ENCODE measurements at regions not wholly inside any gene's neighbourhood (a gene's known extent, or its start where the extent isn't known, plus 50 kb on each side); places are given as distances from the start of the nearest gene placed in this dataset.

- Mint-ChIP-seq H3K27ac (no peak overlapping the region), H3K36me3 (no peaks in the 10 kb centered on the region), H3K27me3 (peaks cover 11% of the 10 kb centered on the region), H3K4me3 (no peak overlapping the region), H3K4me1 (peaks cover 4% of the 10 kb centered on the region), H3K9me3 (no peaks in the 10 kb centered on the region)
- no peak for DNase-seq
- CTCF ChIA-PET = interaction anchor here (1.3 kb wide), 1 partner anchor 453 kb away, joined by 3 read pairs; no protein-coding TSS in a partner anchor
Measured at GRCh38 chr9:90046317-90046861, 441.6 kb downstream of the GADD45G start.

- H3K4me1 Mint-ChIP-seq = peaks cover 4% of the 10 kb centered on the region
- peaks cover 22% of the 10 kb centered on the region for H3K27me3 Mint-ChIP-seq
- H3K9me3 Mint-ChIP-seq = no peaks in the 10 kb centered on the region
- CTCF ChIA-PET = interaction anchor here (1.3 kb wide), 1 partner anchor 455 kb away, joined by 3 read pairs; no protein-coding TSS in a partner anchor
- no peaks in the 10 kb centered on the region for H3K36me3 Mint-ChIP-seq
- no peak overlapping the region for H3K4me3 Mint-ChIP-seq
- no peak overlapping the region for H3K27ac Mint-ChIP-seq
- no peak for DNase-seq
Measured at GRCh38 chr9:90047828-90048227, 443.0 kb downstream of the GADD45G start.

GRCh38 chr9:90052366-90052765 lies 447.6 kb downstream of the GADD45G start:
- no peak for DNase-seq
- CTCF ChIA-PET = interaction anchor here (0.7 to 3.0 kb wide), 3 partner anchors 10 to 47 kb away, joined by 3 to 11 read pairs (median 3); no protein-coding TSS in a partner anchor
- Mint-ChIP-seq H3K4me3 (no peak overlapping the region), H3K4me1 (no peaks in the 10 kb centered on the region), H3K27me3 (peaks cover 40% of the 10 kb centered on the region), H3K9me3 (no peaks in the 10 kb centered on the region), H3K27ac (no peak overlapping the region), H3K36me3 (no peaks in the 10 kb centered on the region)

GRCh38 chr9:90053027-90053426 lies 448.2 kb downstream of the GADD45G start:
- Mint-ChIP-seq H3K4me1 (no peaks in the 10 kb centered on the region), H3K4me3 (no peak overlapping the region), H3K27ac (no peak overlapping the region), H3K27me3 (peaks cover 40% of the 10 kb centered on the region), H3K36me3 (no peaks in the 10 kb centered on the region), H3K9me3 (no peaks in the 10 kb centered on the region)
- DNase-seq = peak; percentile 31
- CTCF ChIA-PET = interaction anchor here (0.7 to 3.0 kb wide), 4 partner anchors 9 to 47 kb away, joined by 3 to 11 read pairs (median 4); no protein-coding TSS in a partner anchor

- Mint-ChIP-seq H3K27me3 (peaks cover 49% of the 10 kb centered on the region), H3K27ac (no peak overlapping the region), H3K9me3 (no peaks in the 10 kb centered on the region), H3K4me1 (no peaks in the 10 kb centered on the region), H3K36me3 (no peaks in the 10 kb centered on the region), H3K4me3 (no peak overlapping the region)
- no peak for DNase-seq
- CTCF ChIA-PET = interaction anchor here (1.4 to 1.9 kb wide), 2 partner anchors 47 to 452 kb away, joined by 3 to 4 read pairs; no protein-coding TSS in a partner anchor
Measured at GRCh38 chr9:90054810-90055209, 450.0 kb downstream of the GADD45G start.

GRCh38 chr9:90055226-90055625 lies 450.4 kb downstream of the GADD45G start:
- no peak for DNase-seq
- H3K4me1 Mint-ChIP-seq = no peaks in the 10 kb centered on the region
- no peak overlapping the region for H3K27ac Mint-ChIP-seq
- H3K4me3 Mint-ChIP-seq = no peak overlapping the region
- CTCF ChIA-PET = interaction anchor here (1.4 to 1.9 kb wide), 2 partner anchors 47 to 453 kb away, joined by 3 to 4 read pairs; no protein-coding TSS in a partner anchor
- H3K27me3 Mint-ChIP-seq = peaks cover 52% of the 10 kb centered on the region
- H3K36me3 Mint-ChIP-seq = no peaks in the 10 kb centered on the region
- no peaks in the 10 kb centered on the region for H3K9me3 Mint-ChIP-seq

- CTCF ChIA-PET = no interaction called here
- no peak overlapping the region for H3K27ac Mint-ChIP-seq
- no peaks in the 10 kb centered on the region for H3K4me1 Mint-ChIP-seq
- H3K36me3 Mint-ChIP-seq = no peaks in the 10 kb centered on the region
- no peak for DNase-seq
- no peaks in the 10 kb centered on the region for H3K9me3 Mint-ChIP-seq
- peaks cover 48% of the 10 kb centered on the region for H3K27me3 Mint-ChIP-seq
- H3K4me3 Mint-ChIP-seq = no peak overlapping the region
Measured at GRCh38 chr9:90057361-90057760, 452.5 kb downstream of the GADD45G start.

- H3K36me3 Mint-ChIP-seq = no peaks in the 10 kb centered on the region
- no peak overlapping the region for H3K27ac Mint-ChIP-seq
- no peak overlapping the region for H3K4me3 Mint-ChIP-seq
- H3K9me3 Mint-ChIP-seq = no peaks in the 10 kb centered on the region
- CTCF ChIA-PET = no interaction called here
- peaks cover 48% of the 10 kb centered on the region for H3K27me3 Mint-ChIP-seq
- DNase-seq = no peak
- no peaks in the 10 kb centered on the region for H3K4me1 Mint-ChIP-seq
Measured at GRCh38 chr9:90058182-90058763, 453.5 kb downstream of the GADD45G start.

- Mint-ChIP-seq H3K27me3 (peaks cover 40% of the 10 kb centered on the region), H3K4me1 (no peaks in the 10 kb centered on the region), H3K9me3 (no peaks in the 10 kb centered on the region), H3K27ac (no peak overlapping the region), H3K36me3 (no peaks in the 10 kb centered on the region), H3K4me3 (no peak overlapping the region)
- no peak for DNase-seq
- CTCF ChIA-PET = no interaction called here
Measured at GRCh38 chr9:90059436-90059835, 454.6 kb downstream of the GADD45G start.

- Mint-ChIP-seq H3K27ac (no peak overlapping the region), H3K36me3 (no peaks in the 10 kb centered on the region), H3K4me3 (no peak overlapping the region), H3K4me1 (no peaks in the 10 kb centered on the region), H3K9me3 (no peaks in the 10 kb centered on the region), H3K27me3 (peaks cover 38% of the 10 kb centered on the region)
- CTCF ChIA-PET = no interaction called here
- no peak for DNase-seq
Measured at GRCh38 chr9:90060256-90060655, 455.4 kb downstream of the GADD45G start.

GRCh38 chr9:90061187-90061586 lies 456.4 kb downstream of the GADD45G start:
- no peaks in the 10 kb centered on the region for H3K36me3 Mint-ChIP-seq
- H3K9me3 Mint-ChIP-seq = no peaks in the 10 kb centered on the region
- no peak for DNase-seq
- H3K27ac Mint-ChIP-seq = no peak overlapping the region
- H3K27me3 Mint-ChIP-seq = peaks cover 31% of the 10 kb centered on the region
- CTCF ChIA-PET = interaction anchor here (0.7 to 3.2 kb wide), 2 partner anchors 8 to 26 kb away, joined by 3 to 11 read pairs; no protein-coding TSS in a partner anchor
- H3K4me3 Mint-ChIP-seq = no peak overlapping the region
- H3K4me1 Mint-ChIP-seq = no peaks in the 10 kb centered on the region

GRCh38 chr9:90062982-90063381 lies 458.2 kb downstream of the GADD45G start:
- Mint-ChIP-seq H3K27ac (no peak overlapping the region), H3K27me3 (peaks cover 39% of the 10 kb centered on the region), H3K4me3 (no peak overlapping the region), H3K4me1 (no peaks in the 10 kb centered on the region), H3K36me3 (no peaks in the 10 kb centered on the region), H3K9me3 (no peaks in the 10 kb centered on the region)
- no peak for DNase-seq
- CTCF ChIA-PET = interaction anchor here (3.2 kb wide), 1 partner anchor 10 kb away, joined by 11 read pairs; no protein-coding TSS in a partner anchor

- no peak for DNase-seq
- Mint-ChIP-seq H3K27me3 (peaks cover 36% of the 10 kb centered on the region), H3K4me3 (no peak overlapping the region), H3K27ac (no peak overlapping the region), H3K4me1 (no peaks in the 10 kb centered on the region), H3K36me3 (no peaks in the 10 kb centered on the region), H3K9me3 (no peaks in the 10 kb centered on the region)
- CTCF ChIA-PET = no interaction called here
Measured at GRCh38 chr9:90064248-90064647, 459.4 kb downstream of the GADD45G start.

GRCh38 chr9:90064971-90065370 lies 460.2 kb downstream of the GADD45G start:
- peaks cover 33% of the 10 kb centered on the region for H3K27me3 Mint-ChIP-seq
- no peak overlapping the region for H3K27ac Mint-ChIP-seq
- DNase-seq = no peak
- CTCF ChIA-PET = no interaction called here
- H3K36me3 Mint-ChIP-seq = no peaks in the 10 kb centered on the region
- H3K9me3 Mint-ChIP-seq = no peaks in the 10 kb centered on the region
- H3K4me3 Mint-ChIP-seq = no peak overlapping the region
- no peaks in the 10 kb centered on the region for H3K4me1 Mint-ChIP-seq

GRCh38 chr9:90065851-90066250 lies 461.0 kb downstream of the GADD45G start:
- no peaks in the 10 kb centered on the region for H3K4me1 Mint-ChIP-seq
- H3K27ac Mint-ChIP-seq = no peak overlapping the region
- H3K9me3 Mint-ChIP-seq = no peaks in the 10 kb centered on the region
- no peak for DNase-seq
- CTCF ChIA-PET = interaction anchor here (0.8 kb wide), 1 partner anchor 12 kb away, joined by 4 read pairs; no protein-coding TSS in a partner anchor
- H3K4me3 Mint-ChIP-seq = no peak overlapping the region
- H3K36me3 Mint-ChIP-seq = no peaks in the 10 kb centered on the region
- H3K27me3 Mint-ChIP-seq = peaks cover 34% of the 10 kb centered on the region

Data from activated naive CD4-positive, alpha-beta T cell treated with anti-CD3 and anti-CD28 coated beads, Interleukin-2, amount 10 ng/mL, durations not matched to agents 7 days and 5 days (primary cell).